GM21717 (cell line): ENCODE measurements at regions not wholly inside any gene's neighbourhood (a gene's known extent, or its start where the extent isn't known, plus 50 kb on each side); places are given as distances from the start of the nearest gene placed in this dataset.

Experiments used
- ATAC-seq: cut with Tn5 transposase; IDR thresholded peaks from one replicate; pipeline ENCODE4 v1.9.1; 2021; ENCODE audit warnings: mild to moderate bottlenecking, moderate library complexity; ENCODE audit not compliant: unreplicated experiment

GRCh38 chr1:222247081-222247480 is 300.8 kb downstream of the HHIPL2 start:
- ATAC-seq: no peak

DNA sequence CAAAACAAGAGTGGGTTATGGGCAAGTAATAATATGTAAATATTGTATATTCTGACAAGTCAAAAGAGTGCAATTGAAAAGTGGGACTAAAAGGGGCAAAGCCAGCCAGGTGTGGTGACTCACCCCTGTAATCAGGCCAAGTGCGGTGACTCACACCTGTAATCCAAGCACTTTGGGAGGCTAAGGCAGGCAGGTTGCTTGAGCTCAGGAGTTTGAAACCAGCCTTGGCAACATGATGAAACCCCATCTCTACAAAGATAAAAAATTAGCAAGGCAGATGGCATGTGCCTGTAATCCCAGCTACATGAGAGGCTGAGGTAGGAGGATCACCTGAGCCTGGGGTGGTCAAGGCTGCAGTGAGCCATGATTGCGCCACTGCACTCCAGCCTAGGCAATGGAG is 304.0 kb downstream of the HHIPL2 start:
- no peak for ATAC-seq

- ATAC-seq: no peak
These were observed 305.4 kb downstream of the HHIPL2 start for GRCh38 chr1:222242492-222242891.

- no peak for ATAC-seq
These were observed 306.5 kb downstream of the HHIPL2 start for GRCh38 chr1:222241410-222241809.

- no peak for ATAC-seq
These were observed 307.2 kb downstream of the HHIPL2 start for GRCh38 chr1:222240536-222241181.

GRCh38 chr1:222239130-222239529 is 308.8 kb downstream of the HHIPL2 start:
- no peak for ATAC-seq

DNA sequence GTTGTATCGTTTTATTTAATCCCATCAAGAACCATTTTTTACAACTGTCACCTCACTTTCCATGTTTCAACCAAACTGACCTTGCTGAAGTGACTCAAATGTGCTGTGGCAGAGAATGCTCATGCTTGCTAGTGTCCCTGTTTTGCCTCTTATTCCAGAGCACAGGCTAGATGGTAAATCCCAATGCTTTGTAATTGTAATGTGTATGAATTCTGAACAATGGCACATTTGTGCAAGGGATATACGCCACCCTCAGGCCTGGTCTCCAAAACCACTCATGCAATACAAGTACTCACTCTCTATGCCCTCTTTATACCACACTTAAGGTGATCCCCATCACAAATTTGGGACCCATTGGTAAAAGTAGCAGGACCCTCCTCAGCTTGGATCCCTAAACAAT is 313.6 kb downstream of the HHIPL2 start:
- ATAC-seq: no peak

DNA sequence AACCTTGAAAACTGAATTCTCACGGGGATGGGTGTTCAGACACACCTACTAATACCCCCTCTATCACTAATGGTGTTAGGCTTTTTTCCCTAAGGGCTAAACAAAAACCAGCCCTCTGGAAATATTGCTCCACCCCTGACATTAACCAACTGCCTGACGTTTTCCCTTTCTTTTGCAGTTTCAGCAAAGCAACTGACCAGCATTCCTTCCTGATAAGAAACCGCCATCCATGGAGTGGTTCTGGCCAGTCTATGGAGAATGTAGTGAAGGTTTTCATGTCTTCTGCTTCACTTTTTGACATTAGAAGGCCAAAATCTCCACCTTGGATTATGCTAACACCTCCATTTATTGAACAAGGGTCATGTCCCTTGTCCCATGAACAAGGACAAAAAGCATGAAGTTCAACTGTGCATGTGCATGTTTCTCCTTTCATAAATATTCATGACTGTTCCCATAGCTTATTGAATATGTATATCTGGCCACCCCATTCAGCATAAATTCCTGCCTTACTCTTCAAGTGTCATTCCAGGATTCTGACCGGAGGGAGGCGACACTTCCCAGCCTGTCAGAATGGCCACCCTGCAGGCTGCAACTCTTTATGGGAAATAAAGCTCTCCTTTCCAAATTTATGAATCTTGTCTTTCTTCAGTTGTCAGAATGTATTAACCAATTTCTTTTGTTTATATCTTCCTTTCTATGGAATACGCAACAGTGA is 314.3 kb downstream of the HHIPL2 start:
- ATAC-seq: no peak

GRCh38 chr1:222232842-222233241 is 315.1 kb downstream of the HHIPL2 start:
- ATAC-seq: no peak

- ATAC-seq: no peak
These were observed 318.1 kb downstream of the HHIPL2 start for GRCh38 chr1:222229672-222230312.

- no peak for ATAC-seq
These were observed 322.6 kb downstream of the HHIPL2 start for GRCh38 chr1:222225316-222225691.

DNA sequence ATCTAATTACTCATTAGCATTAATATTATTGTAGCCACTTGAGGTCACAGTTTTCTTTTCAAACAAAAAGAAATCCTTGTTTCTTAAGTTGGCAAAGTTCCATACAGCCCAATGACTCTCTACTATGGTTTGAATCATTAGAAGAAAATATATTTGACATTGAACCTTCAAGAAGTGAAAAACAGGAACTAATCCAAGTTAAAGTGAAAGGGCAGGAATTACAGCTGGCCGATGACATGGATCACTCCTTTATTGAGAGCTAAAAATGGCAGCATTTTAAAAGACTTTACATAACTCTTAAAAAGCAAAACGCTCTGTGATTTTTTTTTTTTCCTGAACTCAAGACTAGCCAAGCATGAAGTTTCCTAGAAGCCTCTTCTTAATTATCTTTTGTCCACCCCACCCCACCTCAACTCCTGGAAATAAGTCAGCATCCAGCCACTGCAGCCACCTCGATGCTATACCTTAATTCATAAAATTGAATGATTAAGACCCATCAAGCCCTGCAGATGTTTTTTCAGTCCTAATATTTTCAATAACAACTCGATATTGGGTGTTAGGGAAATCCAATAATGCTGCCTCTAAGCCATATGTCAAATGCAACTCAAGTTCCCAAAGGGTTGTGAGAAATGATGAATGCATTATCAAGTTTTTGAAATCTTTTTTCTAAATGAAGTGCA is 323.1 kb downstream of the HHIPL2 start:
- ATAC-seq: no peak

DNA sequence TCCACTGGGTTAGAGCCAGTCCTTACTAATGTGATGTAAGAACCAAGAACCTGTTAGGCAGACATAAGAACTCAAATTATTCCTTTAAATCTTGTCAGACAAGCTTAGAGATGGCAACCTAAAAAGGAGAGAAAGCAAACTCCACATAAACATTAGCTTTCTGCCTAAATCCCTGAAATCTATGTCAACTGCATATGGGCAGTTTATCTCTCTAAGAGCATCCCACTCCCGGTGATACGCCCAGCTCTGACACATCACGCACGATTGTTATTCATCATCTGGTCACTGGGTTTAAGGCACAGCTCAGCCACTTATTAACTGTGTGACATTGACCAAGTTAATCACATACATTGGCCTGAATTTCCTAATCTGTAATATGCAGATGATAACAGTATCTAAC is 323.7 kb downstream of the HHIPL2 start:
- ATAC-seq: no peak

GRCh38 chr1:222223010-222223409 is 324.9 kb downstream of the HHIPL2 start:
- ATAC-seq: no peak

GRCh38 chr1:222216255-222216754 is 331.6 kb downstream of the HHIPL2 start:
- no peak for ATAC-seq

GRCh38 chr1:222210776-222211175 is 337.1 kb downstream of the HHIPL2 start:
- no peak for ATAC-seq

GRCh38 chr1:222204475-222204874 is 343.4 kb downstream of the HHIPL2 start:
- no peak for ATAC-seq

DNA sequence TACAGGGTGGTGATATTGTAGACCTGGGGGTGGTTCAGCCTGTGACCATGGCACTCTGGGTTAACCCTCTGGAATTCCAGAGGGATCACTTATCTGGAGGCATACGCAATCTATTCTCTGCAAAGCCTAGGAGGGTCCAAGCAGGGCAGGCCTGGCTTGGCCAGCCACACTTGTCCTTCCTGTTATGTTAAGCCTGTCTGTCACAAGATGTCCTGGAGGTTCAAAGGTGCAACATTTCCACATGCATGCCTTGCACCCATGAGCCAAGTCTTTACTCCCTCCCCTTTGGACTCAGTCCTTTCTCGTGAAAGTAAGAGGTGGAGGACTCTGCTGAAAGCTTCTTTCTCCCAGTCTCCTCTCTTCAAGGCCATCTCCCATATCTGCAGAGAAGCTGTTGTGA is 345.1 kb downstream of the HHIPL2 start:
- no peak for ATAC-seq

- ATAC-seq: no peak
These were observed 351.2 kb downstream of the HHIPL2 start for GRCh38 chr1:222196736-222197135.

GRCh38 chr1:222196288-222196687 is 351.6 kb downstream of the HHIPL2 start:
- no peak for ATAC-seq

DNA sequence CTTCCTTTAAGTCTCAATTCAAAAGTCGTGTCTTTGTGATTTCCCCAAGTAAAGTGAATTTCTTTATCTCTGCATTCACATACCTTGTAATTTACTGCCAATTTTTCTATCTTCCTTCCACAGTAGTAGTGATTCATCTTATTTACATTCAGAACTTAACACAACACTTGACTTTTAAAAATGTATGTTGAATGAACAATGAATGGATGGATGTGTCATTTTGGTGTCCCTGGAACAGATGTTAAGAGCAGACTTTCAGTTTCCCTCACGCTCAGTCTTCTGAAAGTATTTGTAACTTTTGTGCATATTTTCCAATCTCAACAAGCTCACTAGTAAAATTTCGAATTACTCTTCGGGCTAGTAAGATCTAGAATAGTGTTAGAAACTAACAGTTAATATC is 352.0 kb downstream of the HHIPL2 start:
- no peak for ATAC-seq

- no peak for ATAC-seq
These were observed 358.7 kb downstream of the HHIPL2 start for GRCh38 chr1:222189218-222189617.
